Mesenchymal stem cell (in vitro differentiated cells and primary cell): ENCODE measurements at regions not wholly inside any gene's neighbourhood (a gene's known extent, or its start where the extent isn't known, plus 50 kb on each side); places are given as distances from the start of the nearest gene placed in this dataset.
"Not testable (repeated sequence)": the region's sequence is repeated elsewhere in the genome, so short reads cannot be mapped to it uniquely, and the experiment has no call there.

Experiments
- DNase-seq: peaks from one replicate; pipeline ENCODE4 v3.0.0-alpha.2; 2013
- H2AFZ ChIP-seq: one replicate; pipeline ENCODE4 v1.6.1; 2013; ENCODE audit warnings: low read depth, mild to moderate bottlenecking, control low read depth, inconsistent platforms, low read length, moderate library complexity
- H2AK5ac ChIP-seq: 2 replicates; pipeline ENCODE4 v1.6.1; 2013; ENCODE audit warnings: low read length, moderate library complexity, mild to moderate bottlenecking, inconsistent platforms; ENCODE audit not compliant: severe bottlenecking
- H2BK120ac ChIP-seq: one replicate; pipeline ENCODE4 v1.6.1; 2013; ENCODE audit warnings: low read depth, mild to moderate bottlenecking, inconsistent platforms, low read length, moderate library complexity
- H2BK12ac ChIP-seq, 2 experiments: one replicate each; pipeline ENCODE4 v1.6.1; 2013; ENCODE audit warnings: inconsistent platforms in 2 of 2, low read length in 2 of 2, mild to moderate bottlenecking in 2 of 2, moderate library complexity in 2 of 2, control low read depth in 1 of 2
- H2BK15ac ChIP-seq: one replicate; pipeline ENCODE4 v1.6.1; 2013; ENCODE audit warnings: mild to moderate bottlenecking, low read depth, inconsistent platforms; ENCODE audit not compliant: poor library complexity, severe bottlenecking
- H2BK5ac ChIP-seq: 2 replicates; pipeline ENCODE4 v1.6.1; 2013; ENCODE audit warnings: low read depth, mild to moderate bottlenecking, low read length, control low read depth, inconsistent platforms; ENCODE audit not compliant: poor library complexity, severe bottlenecking
- H3K14ac ChIP-seq, 2 experiments: one replicate each; pipeline ENCODE4 v1.6.1; 2013; ENCODE audit warnings: inconsistent platforms in 2 of 2, low read length in 2 of 2, control low read depth in 1 of 2, mild to moderate bottlenecking in 1 of 2, moderate library complexity in 1 of 2
- H3K18ac ChIP-seq, 2 experiments: one replicate each; pipeline ENCODE4 v1.6.1; 2013; ENCODE audit warnings: inconsistent platforms in 2 of 2, low read length in 2 of 2, control low read depth in 1 of 2, low read depth in 1 of 2, mild to moderate bottlenecking in 1 of 2
- H3K23ac ChIP-seq, 2 experiments: one replicate each; pipeline ENCODE4 v1.6.1; 2013; ENCODE audit warnings: inconsistent platforms in 2 of 2, low read length in 2 of 2, mild to moderate bottlenecking in 2 of 2, moderate library complexity in 2 of 2, control low read depth in 1 of 2
- H3K27ac ChIP-seq: 2 replicates; pipeline ENCODE4 v1.5.1; 2013; ENCODE audit warnings: mild to moderate bottlenecking, moderate library complexity, low read length, control low read depth, inconsistent platforms; ENCODE audit not compliant: poor library complexity, severe bottlenecking
- H3K27me3 ChIP-seq, 2 experiments: 2 replicates each; pipeline versions ENCODE4 v1.6.1 to v1.7.0; 2013; ENCODE audit warnings: low read length in 2 of 2, mild to moderate bottlenecking in 2 of 2, moderate library complexity in 2 of 2, control low read depth in 1 of 2, inconsistent platforms in 1 of 2; ENCODE audit not compliant: control insufficient read depth in 1 of 2, insufficient read depth in 1 of 2
- H3K36me3 ChIP-seq, 2 experiments: 2 replicates each; pipeline versions ENCODE4 v1.6.1 to v1.7.0; 2013; ENCODE audit warnings: low read length in 2 of 2, control low read depth in 1 of 2, inconsistent platforms in 1 of 2, low read depth in 1 of 2, mild to moderate bottlenecking in 1 of 2; ENCODE audit not compliant: insufficient read depth in 2 of 2, control insufficient read depth in 1 of 2
- H3K4ac ChIP-seq, 2 experiments: one replicate each; pipeline ENCODE4 v1.6.1; 2013; ENCODE audit warnings: inconsistent platforms in 2 of 2, low read length in 2 of 2, mild to moderate bottlenecking in 2 of 2, moderate library complexity in 2 of 2, control low read depth in 1 of 2, low read depth in 1 of 2
- H3K4me1 ChIP-seq: 2 replicates; pipeline ENCODE4 v1.6.1; 2013; ENCODE audit warnings: low read depth, low read length, control low read depth; ENCODE audit not compliant: control insufficient read depth, insufficient read depth
- H3K4me2 ChIP-seq: 2 replicates; pipeline ENCODE4 v1.6.1; 2013; ENCODE audit warnings: low read length, mild to moderate bottlenecking, inconsistent platforms; ENCODE audit not compliant: poor library complexity, severe bottlenecking
- H3K4me3 ChIP-seq, 2 experiments: 2 replicates each; pipeline versions ENCODE4 v1.5.1 to v1.7.0; 2013; ENCODE audit warnings: low read length in 2 of 2, mild to moderate bottlenecking in 2 of 2, control low read depth in 1 of 2, low read depth in 1 of 2; ENCODE audit not compliant: insufficient read depth in 1 of 2
- H3K79me1 ChIP-seq: replicated peaks from 2 replicates; pipeline ENCODE4 v1.6.1; 2013; ENCODE audit warnings: mild to moderate bottlenecking, control low read depth, low read length, inconsistent platforms; ENCODE audit not compliant: poor library complexity, severe bottlenecking
- H3K9ac ChIP-seq: 2 replicates; pipeline ENCODE4 v1.7.0; 2013; ENCODE audit warnings: mild to moderate bottlenecking, low read length, moderate library complexity
- H3K9me3 ChIP-seq: 2 replicates; pipeline ENCODE4 v1.7.0; 2013; ENCODE audit warnings: mild to moderate bottlenecking, low read length; ENCODE audit not compliant: control insufficient read depth
- H4K8ac ChIP-seq: one replicate; pipeline ENCODE4 v1.6.1; 2013; ENCODE audit warnings: inconsistent platforms, mild to moderate bottlenecking, low read length, moderate library complexity
- H4K91ac ChIP-seq: one replicate; pipeline ENCODE4 v1.6.1; 2013; ENCODE audit warnings: mild to moderate bottlenecking, low read length, inconsistent platforms
- WGBS: methylation state at CpG from one replicate; pipeline ENCODE4 v1.1.7; 2013; ENCODE audit warnings: mixed read lengths; 5-methylcytosine and 5-hydroxymethylcytosine counted together

- no peak overlapping the region for H3K9ac ChIP-seq
- H3K27ac ChIP-seq, result no peak overlapping the region
- H2AK5ac ChIP-seq, result no peak overlapping the region
- H3K27me3 ChIP-seq, result no peaks in the 10 kb centered on the region
- 100% methylated on average over 1 of the region's 2 CpGs for WGBS
- no peak overlapping the region for H3K23ac ChIP-seq
- peak; percentile 18 for DNase-seq
- no peak overlapping the region for H3K4ac ChIP-seq
- H3K18ac ChIP-seq, result no peak overlapping the region
- no peaks in the 10 kb centered on the region for H3K79me1 ChIP-seq
- H3K9me3 ChIP-seq, result peaks cover 8% of the 10 kb centered on the region
- no peak overlapping the region for H2BK120ac ChIP-seq
- H3K4me1 ChIP-seq, result no peaks in the 10 kb centered on the region
- no peak overlapping the region for H4K8ac ChIP-seq
- H2AFZ ChIP-seq, result no peak overlapping the region
- H3K36me3 ChIP-seq, result no peaks in the 10 kb centered on the region
- no peak overlapping the region for H4K91ac ChIP-seq
- H2BK5ac ChIP-seq, result no peak overlapping the region
- H2BK15ac ChIP-seq, result no peak overlapping the region
- H2BK12ac ChIP-seq, result no peak overlapping the region
- H3K14ac ChIP-seq, result no peak overlapping the region
- no peak overlapping the region for H3K4me2 ChIP-seq
- no peak overlapping the region for H3K4me3 ChIP-seq
Observed at GRCh38 chr5:120141076-120141475, 323.0 kb upstream of the PRR16 start.

GRCh38 chr5:120146787-120147186, 317.3 kb upstream of the PRR16 start:
- Histone ChIP-seq H3K79me1 (no peaks in the 10 kb centered on the region), H3K14ac (no peak overlapping the region), H3K4me2 (no peak overlapping the region), H3K4me3 (no peak overlapping the region), H3K4me1 (no peaks in the 10 kb centered on the region), H2BK5ac (no peak overlapping the region), H3K4ac (no peak overlapping the region), H2BK12ac (no peak overlapping the region), H3K36me3 (no peaks in the 10 kb centered on the region), H2AFZ (no peak overlapping the region), H3K9ac (no peak overlapping the region), H2AK5ac (no peak overlapping the region), H2BK15ac (no peak overlapping the region), H3K23ac (no peak overlapping the region), H4K91ac (no peak overlapping the region), H4K8ac (no peak overlapping the region), H3K9me3 (peaks cover 8% of the 10 kb centered on the region), H3K27me3 (no peaks in the 10 kb centered on the region), H3K27ac (no peak overlapping the region), H3K18ac (no peak overlapping the region), H2BK120ac (no peak overlapping the region)
- peak; percentile 16 for DNase-seq
- WGBS, result no CpG with 5 or more reads among the region's 1 CpG

GRCh38 chr5:120147911-120148310, 316.2 kb upstream of the PRR16 start:
- H3K4me3 ChIP-seq, H3K27ac ChIP-seq, H3K9ac ChIP-seq, H3K14ac ChIP-seq, H2AK5ac ChIP-seq, H3K4me1 ChIP-seq, H3K4me2 ChIP-seq, H2AFZ ChIP-seq, H3K27me3 ChIP-seq, H3K79me1 ChIP-seq, H3K23ac ChIP-seq, H4K8ac ChIP-seq, H2BK15ac ChIP-seq, H3K4ac ChIP-seq, DNase-seq, H3K18ac ChIP-seq, H3K36me3 ChIP-seq, H3K9me3 ChIP-seq, H2BK12ac ChIP-seq, H2BK120ac ChIP-seq, H2BK5ac ChIP-seq: not testable (repeated sequence)
- H4K91ac ChIP-seq, result peak overlapping the region; percentile 27
- 98% methylated on average over 18 of the region's 23 CpGs for WGBS

GRCh38 chr5:120150770-120151169, 313.3 kb upstream of the PRR16 start:
- Histone ChIP-seq H3K4ac (peak overlapping the region in 1 of 2 experiments; percentile 40), H4K8ac (no peak overlapping the region), H3K27ac (no peak overlapping the region), H2AK5ac (no peak overlapping the region), H3K14ac (no peak overlapping the region), H2BK15ac (no peak overlapping the region), H3K4me2 (no peak overlapping the region), H2BK5ac (no peak overlapping the region), H2BK120ac (no peak overlapping the region), H3K9ac (no peak overlapping the region), H3K27me3 (no peaks in the 10 kb centered on the region), H2AFZ (no peak overlapping the region), H4K91ac (no peak overlapping the region), H3K23ac (no peak overlapping the region), H3K36me3 (no peaks in the 10 kb centered on the region), H3K9me3 (no peaks in the 10 kb centered on the region), H3K4me1 (no peaks in the 10 kb centered on the region), H3K79me1 (no peaks in the 10 kb centered on the region), H3K18ac (no peak overlapping the region), H3K4me3 (no peak overlapping the region), H2BK12ac (peak overlapping the region; percentile 29 to 76)
- no peak for DNase-seq
- WGBS, result no CpG with 5 or more reads among the region's 2 CpGs
